ENCODE measurements at regions not wholly inside any gene's neighbourhood (a gene's known extent, or its start where the extent isn't known, plus 50 kb on each side); places are given as distances from the start of the nearest gene placed in this dataset.

DNA sequence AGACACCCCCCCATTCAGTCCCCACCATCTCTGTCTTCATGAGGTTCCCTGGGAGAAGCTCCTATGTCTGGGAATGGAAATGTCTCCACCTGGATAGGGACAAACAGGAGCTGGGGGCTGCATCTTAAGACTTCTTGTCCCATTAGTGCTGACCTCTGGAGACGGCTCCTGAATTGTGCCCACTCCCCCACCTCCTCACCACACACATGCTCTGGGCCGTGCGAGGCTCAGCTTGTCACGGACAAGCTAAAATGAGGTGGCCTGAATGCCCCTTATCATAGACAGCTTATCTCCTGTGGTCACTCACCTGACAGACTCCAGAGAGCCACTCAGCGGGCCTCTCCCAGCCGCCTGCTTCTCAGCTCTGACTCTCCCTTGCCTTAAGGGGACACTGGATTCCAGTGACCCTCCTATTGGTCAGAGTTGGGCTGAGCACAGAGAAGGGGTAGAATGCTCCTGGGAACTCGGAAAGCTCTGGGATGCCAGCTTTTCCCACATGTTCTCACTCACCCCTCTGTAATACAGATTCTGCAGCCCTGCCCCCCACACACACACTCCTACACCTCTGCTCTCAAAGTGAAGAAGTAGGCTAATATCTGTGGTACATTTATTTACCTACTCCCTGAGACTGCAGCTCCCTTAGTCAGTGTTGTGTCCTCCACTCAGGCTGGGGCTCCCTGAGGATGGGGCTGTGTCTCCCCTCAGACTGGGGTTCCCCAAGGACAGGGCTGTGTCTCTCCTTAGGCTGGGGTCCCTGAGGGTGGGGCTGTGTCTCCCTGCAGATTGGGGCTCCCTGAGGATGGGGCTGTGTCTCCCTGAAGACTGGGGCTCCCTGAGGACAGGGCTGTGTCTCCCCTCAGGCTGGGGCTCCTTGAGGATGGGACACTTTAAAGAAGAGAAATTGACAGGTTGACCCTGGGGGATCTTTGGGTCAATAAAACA, 167.5 kb downstream of the VEGFA start (continued):
- TF ChIP-seq, protein P1, sequence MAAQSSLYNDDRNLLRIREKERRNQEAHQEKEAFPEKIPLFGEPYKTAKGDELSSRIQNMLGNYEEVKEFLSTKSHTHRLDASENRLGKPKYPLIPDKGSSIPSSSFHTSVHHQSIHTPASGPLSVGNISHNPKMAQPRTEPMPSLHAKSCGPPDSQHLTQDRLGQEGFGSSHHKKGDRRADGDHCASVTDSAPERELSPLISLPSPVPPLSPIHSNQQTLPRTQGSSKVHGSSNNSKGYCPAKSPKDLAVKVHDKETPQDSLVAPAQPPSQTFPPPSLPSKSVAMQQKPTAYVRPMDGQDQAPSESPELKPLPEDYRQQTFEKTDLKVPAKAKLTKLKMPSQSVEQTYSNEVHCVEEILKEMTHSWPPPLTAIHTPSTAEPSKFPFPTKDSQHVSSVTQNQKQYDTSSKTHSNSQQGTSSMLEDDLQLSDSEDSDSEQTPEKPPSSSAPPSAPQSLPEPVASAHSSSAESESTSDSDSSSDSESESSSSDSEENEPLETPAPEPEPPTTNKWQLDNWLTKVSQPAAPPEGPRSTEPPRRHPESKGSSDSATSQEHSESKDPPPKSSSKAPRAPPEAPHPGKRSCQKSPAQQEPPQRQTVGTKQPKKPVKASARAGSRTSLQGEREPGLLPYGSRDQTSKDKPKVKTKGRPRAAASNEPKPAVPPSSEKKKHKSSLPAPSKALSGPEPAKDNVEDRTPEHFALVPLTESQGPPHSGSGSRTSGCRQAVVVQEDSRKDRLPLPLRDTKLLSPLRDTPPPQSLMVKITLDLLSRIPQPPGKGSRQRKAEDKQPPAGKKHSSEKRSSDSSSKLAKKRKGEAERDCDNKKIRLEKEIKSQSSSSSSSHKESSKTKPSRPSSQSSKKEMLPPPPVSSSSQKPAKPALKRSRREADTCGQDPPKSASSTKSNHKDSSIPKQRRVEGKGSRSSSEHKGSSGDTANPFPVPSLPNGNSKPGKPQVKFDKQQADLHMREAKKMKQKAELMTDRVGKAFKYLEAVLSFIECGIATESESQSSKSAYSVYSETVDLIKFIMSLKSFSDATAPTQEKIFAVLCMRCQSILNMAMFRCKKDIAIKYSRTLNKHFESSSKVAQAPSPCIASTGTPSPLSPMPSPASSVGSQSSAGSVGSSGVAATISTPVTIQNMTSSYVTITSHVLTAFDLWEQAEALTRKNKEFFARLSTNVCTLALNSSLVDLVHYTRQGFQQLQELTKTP (IDR thresholded peaks at IDR 0.05; ENCODE audit: low read depth in 1 of 2, partially characterized antibody in 2 of 2) = peak; percentile 57 to 63
- TF ChIP-seq SRSF9 (IDR thresholded peaks at IDR 0.05; ENCODE audit: borderline replicate concordance, low read depth, low read length) = no peak
- peak; percentile 91; the same call in 1 of the 2 replicates for TF ChIP-seq ZNF197 (CRISPR knock-in tag; IDR thresholded peaks at IDR 0.05; ENCODE audit: low read depth)
- no peak for TF ChIP-seq ZNF274 (IDR thresholded peaks at IDR 0.05; ENCODE audit: borderline replicate concordance, low read depth, low read length)
- no peak for TF ChIP-seq CEBPB (tag; IDR thresholded peaks at IDR 0.05)
- no peak for TF ChIP-seq TCF7 (IDR thresholded peaks at IDR 0.05; ENCODE audit: borderline replicate concordance)
- TF ChIP-seq, protein P2, sequence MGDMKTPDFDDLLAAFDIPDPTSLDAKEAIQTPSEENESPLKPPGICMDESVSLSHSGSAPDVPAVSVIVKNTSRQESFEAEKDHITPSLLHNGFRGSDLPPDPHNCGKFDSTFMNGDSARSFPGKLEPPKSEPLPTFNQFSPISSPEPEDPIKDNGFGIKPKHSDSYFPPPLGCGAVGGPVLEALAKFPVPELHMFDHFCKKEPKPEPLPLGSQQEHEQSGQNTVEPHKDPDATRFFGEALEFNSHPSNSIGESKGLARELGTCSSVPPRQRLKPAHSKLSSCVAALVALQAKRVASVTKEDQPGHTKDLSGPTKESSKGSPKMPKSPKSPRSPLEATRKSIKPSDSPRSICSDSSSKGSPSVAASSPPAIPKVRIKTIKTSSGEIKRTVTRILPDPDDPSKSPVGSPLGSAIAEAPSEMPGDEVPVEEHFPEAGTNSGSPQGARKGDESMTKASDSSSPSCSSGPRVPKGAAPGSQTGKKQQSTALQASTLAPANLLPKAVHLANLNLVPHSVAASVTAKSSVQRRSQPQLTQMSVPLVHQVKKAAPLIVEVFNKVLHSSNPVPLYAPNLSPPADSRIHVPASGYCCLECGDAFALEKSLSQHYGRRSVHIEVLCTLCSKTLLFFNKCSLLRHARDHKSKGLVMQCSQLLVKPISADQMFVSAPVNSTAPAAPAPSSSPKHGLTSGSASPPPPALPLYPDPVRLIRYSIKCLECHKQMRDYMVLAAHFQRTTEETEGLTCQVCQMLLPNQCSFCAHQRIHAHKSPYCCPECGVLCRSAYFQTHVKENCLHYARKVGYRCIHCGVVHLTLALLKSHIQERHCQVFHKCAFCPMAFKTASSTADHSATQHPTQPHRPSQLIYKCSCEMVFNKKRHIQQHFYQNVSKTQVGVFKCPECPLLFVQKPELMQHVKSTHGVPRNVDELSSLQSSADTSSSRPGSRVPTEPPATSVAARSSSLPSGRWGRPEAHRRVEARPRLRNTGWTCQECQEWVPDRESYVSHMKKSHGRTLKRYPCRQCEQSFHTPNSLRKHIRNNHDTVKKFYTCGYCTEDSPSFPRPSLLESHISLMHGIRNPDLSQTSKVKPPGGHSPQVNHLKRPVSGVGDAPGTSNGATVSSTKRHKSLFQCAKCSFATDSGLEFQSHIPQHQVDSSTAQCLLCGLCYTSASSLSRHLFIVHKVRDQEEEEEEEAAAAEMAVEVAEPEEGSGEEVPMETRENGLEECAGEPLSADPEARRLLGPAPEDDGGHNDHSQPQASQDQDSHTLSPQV (IDR thresholded peaks at IDR 0.05) = peak; percentile 95
- TF ChIP-seq, protein P3, sequence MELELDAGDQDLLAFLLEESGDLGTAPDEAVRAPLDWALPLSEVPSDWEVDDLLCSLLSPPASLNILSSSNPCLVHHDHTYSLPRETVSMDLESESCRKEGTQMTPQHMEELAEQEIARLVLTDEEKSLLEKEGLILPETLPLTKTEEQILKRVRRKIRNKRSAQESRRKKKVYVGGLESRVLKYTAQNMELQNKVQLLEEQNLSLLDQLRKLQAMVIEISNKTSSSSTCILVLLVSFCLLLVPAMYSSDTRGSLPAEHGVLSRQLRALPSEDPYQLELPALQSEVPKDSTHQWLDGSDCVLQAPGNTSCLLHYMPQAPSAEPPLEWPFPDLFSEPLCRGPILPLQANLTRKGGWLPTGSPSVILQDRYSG (tag; conservative IDR thresholded peaks at IDR 0.05; ENCODE audit: low read depth) = no peak
- no peak for TF ChIP-seq DNMT1 (IDR thresholded peaks at IDR 0.05)
- TF ChIP-seq, protein P4, sequence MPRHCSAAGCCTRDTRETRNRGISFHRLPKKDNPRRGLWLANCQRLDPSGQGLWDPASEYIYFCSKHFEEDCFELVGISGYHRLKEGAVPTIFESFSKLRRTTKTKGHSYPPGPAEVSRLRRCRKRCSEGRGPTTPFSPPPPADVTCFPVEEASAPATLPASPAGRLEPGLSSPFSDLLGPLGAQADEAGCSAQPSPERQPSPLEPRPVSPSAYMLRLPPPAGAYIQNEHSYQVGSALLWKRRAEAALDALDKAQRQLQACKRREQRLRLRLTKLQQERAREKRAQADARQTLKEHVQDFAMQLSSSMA (CRISPR knock-in tag; IDR thresholded peaks at IDR 0.05) = no peak; the same call in 1 of the 2 replicates
- TF ChIP-seq ZFX (CRISPR knock-in tag; IDR thresholded peaks at IDR 0.05) = no peak

All from K562 (cell line).